GM21619 (cell line): ENCODE measurements at regions not wholly inside any gene's neighbourhood (a gene's known extent, or its start where the extent isn't known, plus 50 kb on each side); places are given as distances from the start of the nearest gene placed in this dataset.
A peak's percentile ranks its signal among the peaks of the same experiment; 100 is the strongest.

Source experiments
- ATAC-seq: cut with Tn5 transposase; IDR thresholded peaks from one replicate; pipeline ENCODE4 v1.9.1; 2021; ENCODE audit not compliant: unreplicated experiment

DNA sequence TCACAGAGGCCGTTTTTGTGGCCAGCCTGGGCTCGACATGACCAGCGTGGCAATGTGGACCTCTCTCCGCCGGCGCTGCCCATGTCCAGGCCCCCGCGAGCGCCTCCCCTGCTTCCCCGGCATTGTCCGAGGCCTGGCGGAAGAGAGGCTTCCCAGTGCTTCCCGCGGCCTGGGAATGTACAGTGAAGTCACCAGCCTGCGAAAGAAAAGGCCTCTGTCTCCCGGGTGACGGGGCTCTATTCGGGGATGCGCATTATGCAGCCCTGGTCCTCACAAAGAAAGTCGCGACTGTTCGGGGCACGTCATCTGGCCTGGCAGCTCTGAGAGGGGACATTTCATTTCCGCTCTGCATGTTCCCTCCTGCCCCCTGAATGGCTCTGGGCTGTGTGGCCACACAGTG is 109.2 kb upstream of the AGAP1 start:
- no peak for ATAC-seq

GRCh38 chr2:235389626-235390025 is 104.2 kb upstream of the AGAP1 start:
- ATAC-seq: no peak

DNA sequence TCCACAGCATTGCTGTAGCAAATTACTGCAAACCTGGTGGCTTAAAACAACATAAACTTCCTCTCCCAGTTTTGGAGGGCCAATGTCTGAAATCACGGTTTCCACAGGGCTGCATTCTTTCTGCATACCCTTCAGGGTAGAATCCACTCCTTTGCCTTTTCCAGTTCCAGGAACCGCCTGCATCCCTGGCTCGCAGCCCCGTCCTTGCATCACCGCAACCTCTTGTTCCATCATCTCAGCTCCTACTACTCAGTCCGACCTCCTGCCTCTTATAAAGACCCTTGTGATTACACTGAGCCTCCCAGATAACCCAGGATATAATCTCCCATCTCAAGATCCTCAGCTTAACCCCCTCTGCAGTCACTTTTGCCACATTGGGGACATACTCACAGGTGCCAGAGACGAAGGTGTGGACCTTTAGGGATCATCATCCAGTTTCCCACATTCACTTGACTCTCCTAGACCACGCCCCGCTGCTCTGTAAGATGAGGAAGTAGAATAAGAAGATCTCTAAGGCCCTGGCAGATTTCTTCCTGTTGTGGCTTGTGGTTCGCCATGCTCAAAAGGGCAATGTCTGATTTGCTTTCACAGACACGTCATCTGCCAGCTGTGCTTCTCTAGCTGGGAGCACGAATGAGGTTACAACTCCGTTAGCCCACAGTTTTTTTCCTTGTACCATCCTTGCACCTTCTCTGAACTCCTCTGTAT is 103.6 kb upstream of the AGAP1 start:
- peak; percentile 66 for ATAC-seq

DNA sequence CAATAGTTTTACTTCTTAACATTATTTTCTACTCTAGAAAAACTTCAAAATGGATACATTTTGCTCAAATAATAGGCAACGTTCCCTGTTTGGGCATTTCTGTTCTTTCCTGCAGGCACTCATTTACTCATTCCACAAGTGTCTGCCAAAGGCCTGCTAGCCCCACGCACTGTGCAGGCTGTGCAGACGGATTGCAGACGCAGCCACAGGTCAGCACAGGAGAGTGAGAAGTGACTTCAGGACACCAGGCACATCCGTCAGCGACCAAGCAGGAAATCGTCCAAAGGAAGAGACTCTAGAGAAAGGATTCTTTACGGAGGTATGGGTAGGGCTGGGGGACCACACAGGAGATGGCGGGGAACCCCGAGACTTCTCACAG is 103.0 kb upstream of the AGAP1 start:
- no peak for ATAC-seq

DNA sequence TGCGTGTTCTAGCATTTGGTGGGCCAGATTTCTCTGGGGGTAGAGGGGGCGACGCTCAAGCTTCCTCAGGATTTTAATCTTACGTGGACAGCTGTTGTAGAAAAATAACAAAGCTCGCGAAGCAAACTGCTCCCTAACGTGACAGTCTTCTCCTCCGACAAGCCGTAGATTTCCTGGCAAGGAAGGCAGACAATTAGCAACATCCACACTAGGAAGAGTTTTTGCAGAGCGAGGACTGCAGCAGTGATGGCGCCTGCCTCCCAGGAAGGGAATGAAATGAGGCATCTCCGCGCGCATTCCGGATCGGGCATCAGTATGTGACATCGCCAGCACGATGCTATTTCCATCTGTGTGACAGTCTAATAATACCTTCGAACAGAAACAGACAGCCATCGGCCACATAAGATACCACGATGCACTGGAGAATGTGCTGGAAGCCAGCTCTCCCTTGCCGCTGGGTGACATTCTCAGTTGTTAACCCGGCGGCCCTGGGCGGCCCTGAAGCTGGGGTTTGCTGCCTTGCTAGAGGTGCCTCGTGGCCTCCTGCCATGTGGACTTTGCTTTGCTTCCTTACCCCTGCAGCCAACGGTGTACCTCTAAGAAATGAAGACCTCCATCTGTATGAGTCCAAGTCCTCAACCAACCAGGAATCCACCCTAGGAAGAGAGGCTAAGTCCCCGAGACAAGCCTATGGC is 101.8 kb upstream of the AGAP1 start:
- ATAC-seq: no peak

DNA sequence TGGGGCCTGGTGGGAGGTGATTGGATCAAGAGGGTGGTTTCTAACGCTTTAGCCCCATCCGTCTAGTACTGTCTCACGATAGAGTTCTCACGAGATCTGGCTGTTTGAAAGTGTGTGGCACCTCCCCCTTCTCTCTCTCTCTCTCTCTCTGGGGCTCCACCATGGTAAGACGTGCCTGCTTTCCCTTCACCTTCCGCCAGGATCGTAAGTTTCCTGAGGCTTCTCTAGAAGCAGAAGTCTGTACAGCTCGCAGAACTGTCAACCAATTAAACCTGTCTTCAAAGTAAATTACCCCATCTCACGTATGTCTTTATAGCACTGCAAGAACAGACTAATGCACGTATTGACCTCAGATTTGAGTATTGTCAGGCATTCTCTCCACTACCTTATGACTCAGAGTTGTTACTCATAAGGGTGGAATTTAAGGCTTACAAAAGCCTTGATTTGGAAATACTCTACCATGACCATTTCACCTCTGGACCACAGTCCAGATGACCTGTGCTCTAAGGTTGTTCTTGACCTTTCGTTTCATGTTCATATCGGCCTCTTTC is 99.5 kb upstream of the AGAP1 start:
- ATAC-seq: no peak

- no peak for ATAC-seq
These were observed 97.6 kb upstream of the AGAP1 start for GRCh38 chr2:235396071-235396846.

- ATAC-seq: no peak
These were observed 95.5 kb upstream of the AGAP1 start for GRCh38 chr2:235398321-235398720.

DNA sequence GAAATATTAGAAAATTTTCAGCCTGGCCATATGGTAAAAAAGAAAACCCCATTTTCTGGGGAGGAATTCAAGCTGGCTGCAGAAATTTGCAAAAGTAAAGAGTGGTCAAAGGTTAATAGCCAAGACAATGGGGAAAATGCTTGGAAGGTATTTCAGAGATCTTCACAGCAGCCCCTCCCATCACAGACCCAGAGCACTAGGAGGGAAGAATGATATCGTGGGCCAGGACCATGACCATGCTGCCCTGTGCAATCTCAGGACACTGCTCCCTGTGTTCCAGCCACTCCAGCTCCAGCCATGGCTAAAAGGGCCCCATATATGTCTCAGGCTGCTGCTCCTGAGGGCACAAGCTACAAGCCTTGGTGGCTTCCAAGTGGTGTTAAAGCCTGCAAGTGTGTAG is 93.9 kb upstream of the AGAP1 start:
- no peak for ATAC-seq

DNA sequence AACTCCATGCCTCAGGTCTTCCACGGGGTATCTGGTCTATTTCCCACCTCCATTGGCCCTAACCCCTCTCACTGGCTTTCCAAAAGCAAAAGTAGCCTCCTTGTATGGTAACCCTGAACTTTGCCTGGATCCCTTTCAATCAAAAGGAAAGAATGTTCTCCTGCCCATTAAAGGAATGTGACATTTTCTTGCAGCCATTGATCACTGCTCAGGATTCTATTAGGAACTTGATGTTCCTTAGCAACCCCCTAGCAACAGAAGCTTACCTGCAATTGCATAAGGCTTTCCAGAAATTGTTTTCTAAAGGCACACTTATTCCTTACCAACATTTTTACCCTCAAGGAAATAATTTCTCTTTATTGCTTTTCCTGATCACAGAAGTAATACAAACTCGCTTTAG is 91.4 kb upstream of the AGAP1 start:
- no peak for ATAC-seq

DNA sequence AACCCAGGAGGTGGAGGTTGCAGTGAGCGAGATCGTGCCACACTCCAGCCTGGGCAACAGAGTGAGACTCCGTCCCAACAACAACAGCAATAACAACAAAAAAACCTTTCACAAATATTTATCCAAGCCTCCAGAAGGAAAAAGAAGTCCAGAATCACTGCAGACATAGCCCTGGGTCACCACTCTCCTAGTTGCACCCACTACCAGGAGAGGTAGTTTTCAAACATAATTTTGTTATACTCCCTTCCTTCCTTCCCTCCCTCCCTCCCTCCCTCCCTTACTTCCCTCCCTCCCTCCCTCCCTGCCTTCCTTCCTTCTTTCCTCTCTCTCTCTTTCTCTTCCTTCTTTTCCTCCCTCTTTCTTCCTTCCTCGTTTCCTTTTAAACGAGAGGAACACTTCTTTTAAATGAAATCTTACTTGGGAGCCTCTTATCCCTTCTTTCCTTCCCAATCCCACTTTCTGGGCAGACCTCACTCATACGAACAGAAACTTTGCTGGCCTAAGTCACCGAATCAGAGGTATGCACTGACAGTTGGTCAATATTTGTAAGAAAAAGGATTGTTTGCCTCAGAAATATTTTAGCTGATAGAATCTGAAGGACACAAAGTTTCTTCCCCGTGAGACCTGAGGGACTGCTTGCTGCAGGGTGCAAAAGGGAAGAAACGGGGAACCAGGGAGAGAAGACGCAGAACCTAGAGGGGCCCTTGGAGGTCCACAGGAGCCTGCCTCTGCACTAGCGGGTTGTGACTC is 88.1 kb upstream of the AGAP1 start:
- ATAC-seq: no peak

- ATAC-seq: no peak
These were observed 87.4 kb upstream of the AGAP1 start for GRCh38 chr2:235406430-235406829.

DNA sequence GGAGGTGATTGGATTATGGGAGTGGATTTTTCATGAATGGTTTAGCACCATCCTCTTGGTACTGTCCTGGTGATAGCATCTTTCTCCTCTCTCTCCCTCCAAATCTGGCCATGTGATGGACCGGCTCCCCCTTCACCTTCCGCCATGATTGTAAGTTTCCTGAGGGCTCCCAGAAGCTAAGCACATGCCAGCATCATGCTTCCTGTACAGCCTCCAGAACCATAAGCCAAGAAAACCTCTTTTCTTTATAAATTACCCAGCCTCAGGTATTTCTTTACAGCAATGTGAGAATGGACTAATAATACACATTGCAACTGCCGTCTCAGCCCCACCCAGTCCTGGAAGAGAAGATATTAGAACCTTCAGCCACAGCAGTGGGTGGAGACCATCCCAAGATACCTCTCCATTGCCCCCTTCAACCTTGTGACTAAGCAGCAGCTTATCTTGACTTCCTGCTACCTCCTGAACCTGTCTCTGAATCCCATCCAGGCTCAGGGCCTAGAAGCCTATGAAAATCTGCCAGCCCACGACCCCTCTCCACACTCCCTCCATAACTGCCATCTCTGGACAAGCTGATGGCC is 81.8 kb upstream of the AGAP1 start:
- ATAC-seq: no peak

GRCh38 chr2:235413064-235413463 is 80.8 kb upstream of the AGAP1 start:
- no peak for ATAC-seq

DNA sequence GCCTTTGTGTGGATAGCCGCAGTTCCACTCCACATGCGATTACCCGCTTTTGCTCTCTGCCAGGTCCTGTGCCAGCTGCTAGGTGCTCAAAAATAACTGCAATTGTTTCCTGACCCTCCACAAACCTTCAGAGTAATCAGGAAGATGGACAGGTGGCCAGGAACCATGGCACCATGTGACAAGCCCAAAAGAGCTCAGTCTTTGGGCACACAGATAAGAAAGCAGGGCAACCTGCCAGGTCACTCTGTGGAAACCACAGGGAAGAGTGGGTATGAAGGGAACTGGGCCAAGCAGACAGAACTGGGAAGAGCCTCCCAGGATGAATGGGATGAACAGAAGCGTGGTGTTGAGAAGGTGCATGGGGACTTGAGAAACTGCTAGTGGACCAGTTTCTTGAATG is 79.4 kb upstream of the AGAP1 start:
- no peak for ATAC-seq

- no peak for ATAC-seq
These were observed 76.9 kb upstream of the AGAP1 start for GRCh38 chr2:235416858-235417499.

- ATAC-seq: no peak
These were observed 74.9 kb upstream of the AGAP1 start for GRCh38 chr2:235418918-235419317.

DNA sequence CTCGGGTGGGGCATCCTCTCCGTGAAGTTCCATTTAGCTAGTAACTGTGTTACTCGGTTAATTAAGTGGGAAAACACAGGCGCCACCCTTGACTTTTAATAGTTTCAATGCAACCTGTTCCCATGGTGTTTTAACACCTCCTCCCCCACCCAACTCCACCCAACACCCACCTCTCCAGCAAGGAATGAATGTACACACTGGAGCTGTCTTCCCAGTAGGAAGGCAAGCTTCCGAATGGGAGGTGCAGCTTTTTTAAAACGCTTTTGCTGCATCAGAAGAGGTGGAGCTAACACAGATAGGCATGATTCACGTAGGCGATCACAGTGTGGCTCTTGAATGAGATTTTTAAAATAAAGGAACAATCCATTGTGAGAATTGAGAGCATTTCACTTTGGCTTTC is 73.8 kb upstream of the AGAP1 start:
- no peak for ATAC-seq

DNA sequence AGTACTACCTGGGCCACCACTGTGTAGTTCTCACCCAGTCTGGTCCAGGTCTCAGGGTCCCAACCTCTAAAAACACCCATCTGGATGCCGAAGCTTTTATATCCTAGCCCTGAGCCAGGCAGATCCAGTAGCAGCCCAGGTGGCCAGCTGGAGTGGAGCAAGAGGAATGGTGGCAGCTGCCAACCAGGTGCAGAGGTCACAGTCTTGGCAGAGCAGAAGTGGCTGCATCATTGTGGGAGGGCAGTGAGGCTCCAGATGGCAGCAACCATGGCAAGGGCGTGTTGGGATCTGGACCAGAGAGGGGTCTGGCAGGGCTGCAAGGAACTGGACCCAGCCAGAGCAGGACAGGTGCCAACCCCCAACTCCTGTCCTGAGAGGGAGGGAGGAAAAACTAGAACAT is 72.2 kb upstream of the AGAP1 start:
- no peak for ATAC-seq

DNA sequence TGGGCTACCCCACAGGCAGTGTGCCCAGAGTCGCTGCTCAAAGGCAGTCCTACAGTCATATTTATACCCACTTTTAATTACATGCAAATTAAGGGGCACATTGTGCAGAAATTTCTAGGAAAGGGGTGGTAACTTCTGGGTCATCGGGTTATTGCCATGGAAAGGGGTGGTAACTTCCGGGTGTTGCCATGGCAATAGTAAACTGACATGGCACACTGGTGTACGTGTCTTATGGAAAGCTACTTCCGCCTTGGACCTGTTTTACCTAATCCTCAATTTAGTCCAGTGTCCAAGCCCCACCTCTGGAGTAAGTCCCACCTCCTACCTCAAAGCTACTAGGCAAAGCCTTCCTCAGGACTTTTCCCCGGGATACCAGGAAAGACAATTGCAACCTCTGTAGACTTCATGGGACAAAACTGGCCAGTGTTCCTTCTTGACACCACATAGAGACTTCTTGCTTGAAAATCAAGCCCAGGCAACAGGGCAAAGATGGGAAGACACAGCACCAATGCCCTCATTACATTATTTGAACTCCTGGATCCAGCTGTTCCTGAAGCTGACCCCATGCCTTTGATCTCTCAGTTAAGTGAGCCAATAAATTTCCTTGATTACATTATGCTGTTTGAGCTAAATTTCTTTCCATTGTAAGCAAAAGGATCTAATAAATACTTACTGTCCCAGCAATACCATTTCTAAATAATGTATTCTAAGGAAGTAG is 63.3 kb upstream of the AGAP1 start:
- ATAC-seq: no peak
